HG03521 (cell line): ENCODE measurements at regions not wholly inside any gene's neighbourhood (a gene's known extent, or its start where the extent isn't known, plus 50 kb on each side); places are given as distances from the start of the nearest gene placed in this dataset.

Experiments used
- ATAC-seq: cut with Tn5 transposase; IDR thresholded peaks from one replicate; pipeline ENCODE4 v1.9.1; 2021; ENCODE audit warnings: mild to moderate bottlenecking, moderate library complexity; ENCODE audit not compliant: unreplicated experiment

DNA sequence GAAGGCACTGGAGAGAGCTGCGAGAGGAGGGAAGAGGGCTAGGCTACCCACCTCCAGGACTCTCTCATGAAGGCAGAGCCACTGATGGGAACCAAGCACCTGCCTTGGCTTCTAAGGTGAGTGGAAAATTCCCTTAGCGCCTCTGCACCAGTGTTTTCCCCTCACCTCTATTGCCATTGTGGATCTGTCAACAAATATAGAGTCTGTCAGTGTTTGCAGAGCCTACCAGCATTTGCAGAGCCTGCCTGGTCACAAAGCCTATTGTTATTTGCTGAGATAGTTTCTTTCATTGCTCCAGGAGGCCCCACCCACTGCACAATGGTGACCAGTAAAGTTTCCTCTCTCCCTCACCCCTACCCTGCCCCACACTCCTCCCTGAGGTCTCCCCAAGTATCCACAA, 141.9 kb downstream of the MRPL14 start:
- no peak for ATAC-seq

DNA sequence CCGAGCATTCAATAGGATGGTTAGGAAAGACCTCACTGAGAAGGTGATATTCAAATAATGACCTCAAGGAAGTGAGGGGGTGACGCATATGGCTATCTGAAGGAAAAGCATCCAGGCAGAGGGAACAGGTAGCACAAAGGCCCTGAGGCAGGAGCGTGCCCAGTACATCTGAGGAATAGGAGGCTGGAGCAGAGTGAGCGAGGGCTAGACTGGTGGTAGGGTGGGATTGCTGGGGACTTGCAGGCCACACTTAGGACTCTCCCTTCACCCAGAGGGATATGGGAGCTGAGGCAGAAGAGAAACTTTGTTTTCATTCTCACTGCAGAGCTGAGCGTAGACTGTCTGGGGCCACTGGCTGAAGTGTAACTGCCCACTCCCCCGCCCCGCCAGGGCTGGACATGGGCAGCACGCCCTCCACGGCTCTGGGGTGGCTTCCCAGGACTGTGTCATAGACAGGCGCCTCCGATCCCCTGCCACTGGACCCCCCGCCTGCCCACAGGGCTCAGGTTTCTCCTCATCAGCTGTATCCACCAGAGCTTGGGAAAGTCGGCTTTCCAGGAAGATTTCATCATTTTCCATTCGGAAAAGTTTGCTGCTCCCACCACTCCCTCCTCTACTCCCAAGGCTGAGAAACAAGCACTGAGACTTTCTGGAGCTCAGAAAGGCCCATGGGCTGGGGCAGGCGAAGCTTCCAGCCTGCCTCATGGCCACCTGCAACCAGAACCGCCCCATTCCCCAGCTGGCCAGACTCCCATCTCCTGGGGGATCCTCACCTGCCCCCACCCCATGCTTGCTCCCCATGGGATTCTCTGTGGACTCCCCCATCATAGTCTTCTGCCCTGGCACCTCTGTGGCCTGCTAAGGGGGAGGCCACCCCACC, 142.6 kb downstream of the MRPL14 start:
- ATAC-seq: no peak

- ATAC-seq: no peak
These were observed 143.6 kb downstream of the MRPL14 start for GRCh38 chr6:43983632-43984031.

- no peak for ATAC-seq
These were observed 144.1 kb downstream of the MRPL14 start for GRCh38 chr6:43983191-43983590.

DNA sequence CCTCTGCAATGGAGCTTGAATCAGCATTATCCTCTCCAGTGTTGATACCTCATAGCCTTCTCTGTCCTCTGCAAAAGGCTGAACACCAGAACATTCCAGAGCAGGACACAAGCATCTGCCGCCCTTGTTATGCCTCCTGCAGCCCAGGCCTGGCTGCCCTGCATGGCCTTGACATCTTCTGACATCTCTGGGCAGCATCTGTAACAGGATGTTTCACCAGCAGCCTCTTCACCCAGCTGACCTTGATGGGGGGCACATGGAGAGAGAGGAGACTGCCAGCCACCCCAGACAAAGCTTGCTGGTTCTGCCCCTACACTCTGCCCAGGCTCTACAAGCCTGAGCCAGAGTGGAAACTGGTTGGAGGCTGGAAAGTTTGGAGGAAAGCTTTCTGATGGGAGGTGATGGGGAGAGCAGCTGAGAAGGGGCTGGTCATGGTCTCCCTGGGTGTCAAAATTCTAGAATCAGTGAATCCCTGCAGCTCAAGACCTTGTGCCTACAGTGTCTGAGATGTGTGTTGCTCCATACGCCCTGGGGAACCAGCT, 145.1 kb downstream of the MRPL14 start:
- ATAC-seq: no peak

DNA sequence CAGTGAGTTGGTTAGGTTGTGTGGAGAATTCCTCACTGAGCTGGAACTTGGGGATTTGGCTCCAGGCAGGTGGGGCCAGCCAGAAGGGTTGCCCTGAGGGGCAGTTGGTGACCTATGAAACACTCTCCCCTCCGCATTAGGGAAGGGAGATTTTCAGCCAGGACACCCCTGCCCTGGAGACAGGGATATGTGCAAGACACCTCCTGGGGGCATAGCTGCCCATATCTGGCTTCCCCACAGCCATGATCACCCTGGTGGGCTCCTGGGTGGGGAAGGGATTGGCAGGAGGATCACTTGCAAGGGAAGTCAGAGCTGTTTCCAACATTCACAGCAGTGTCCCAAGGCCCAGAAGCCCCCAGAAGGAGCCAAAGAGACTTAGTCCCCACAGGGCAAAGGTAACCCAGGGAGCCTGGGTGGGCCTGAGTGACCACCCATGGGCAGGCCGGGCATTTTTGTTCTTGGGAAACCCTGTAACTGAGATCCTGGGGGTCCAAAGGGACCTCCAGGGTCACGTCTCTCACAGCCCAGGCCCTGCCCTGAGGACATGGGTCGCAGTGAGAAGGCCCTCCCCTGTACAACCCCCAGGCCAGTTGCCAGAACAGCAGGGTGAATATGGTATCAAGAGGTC, 145.8 kb downstream of the MRPL14 start:
- ATAC-seq: no peak

DNA sequence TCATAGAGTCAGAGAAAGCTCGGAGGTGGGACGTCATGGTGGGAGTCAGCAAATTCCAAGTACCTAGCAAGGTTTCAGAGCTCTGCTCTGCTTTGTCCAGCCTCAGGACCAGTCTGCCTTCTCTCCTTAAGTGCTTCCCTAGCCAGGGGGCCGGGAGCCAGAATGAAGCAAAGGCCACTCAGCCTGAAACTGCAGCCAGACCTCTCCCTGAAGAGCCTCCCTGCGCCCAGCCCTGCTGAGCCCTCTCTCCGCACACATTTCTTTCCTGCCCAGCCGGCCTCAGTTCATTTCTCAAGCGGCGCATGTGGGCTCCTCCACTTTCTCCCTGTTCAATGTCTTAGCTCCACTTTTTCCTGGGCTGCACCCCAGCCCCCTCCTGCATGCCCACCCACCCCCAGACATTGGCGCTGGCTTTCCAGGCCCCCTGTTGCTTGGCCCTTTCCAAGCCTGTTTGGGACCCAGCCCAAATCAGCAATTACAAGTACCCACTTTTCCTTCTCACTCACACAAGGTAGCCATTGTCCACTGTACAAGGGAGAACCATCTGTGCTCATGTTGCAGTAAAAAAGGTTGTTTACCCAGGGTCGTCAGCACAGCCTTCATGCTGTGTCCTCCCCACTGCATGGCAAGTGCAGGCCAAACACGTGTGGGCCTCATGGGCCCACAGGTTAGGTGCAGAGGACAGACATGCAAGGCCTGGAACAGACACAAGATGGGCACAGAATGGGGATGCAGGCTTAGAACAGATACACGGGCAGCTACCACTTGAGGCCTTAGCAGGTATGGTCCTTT, 147.1 kb downstream of the MRPL14 start:
- ATAC-seq: no peak

- no peak for ATAC-seq
These were observed 147.7 kb downstream of the MRPL14 start for GRCh38 chr6:43979525-43979924.

DNA sequence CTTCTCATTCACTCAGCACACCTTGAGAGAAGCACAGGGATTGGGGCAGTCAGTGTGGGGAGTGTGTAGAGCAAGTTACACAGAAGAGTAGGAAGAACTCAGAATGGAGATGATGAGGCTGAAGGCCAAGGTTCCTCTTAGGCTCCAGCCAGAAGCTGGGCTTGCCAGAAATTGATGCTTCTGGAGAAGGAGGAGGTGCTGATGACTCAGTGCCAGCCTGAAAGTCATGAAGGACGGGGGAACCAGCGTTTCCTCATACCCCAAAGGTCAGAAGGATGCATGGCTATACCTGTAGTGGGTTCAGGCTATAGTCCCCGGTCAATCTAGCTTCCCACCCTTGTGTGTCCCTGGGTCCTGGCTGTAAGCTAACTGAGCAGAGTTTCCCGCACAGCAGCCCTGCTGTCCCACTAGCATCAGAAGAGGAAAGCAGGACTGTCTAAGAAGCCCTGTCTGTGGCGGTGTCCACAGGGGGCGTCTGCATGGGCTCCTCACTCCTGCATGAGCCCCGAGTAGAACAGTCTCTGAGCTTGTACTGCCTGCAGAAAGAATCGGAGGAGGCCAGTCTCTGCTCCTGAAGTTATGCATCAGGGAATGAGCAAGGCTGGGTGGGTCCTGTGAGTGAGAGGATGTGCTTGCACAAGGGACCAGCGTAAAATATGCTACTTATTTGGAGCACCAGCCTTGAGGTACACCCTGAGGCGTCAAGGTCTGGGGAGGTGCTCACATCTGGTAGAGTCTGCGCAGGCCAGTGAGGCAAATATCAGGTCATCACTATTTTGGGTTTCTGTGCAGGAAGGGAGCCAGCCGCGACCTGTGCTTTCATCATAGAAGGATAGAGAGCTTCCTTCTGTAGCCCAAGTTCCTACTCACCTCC, 148.5 kb downstream of the MRPL14 start:
- no peak for ATAC-seq

- ATAC-seq: peak; percentile 71
These were observed 149.7 kb downstream of the MRPL14 start for GRCh38 chr6:43977404-43978111.

GRCh38 chr6:43976706-43977403, 150.4 kb downstream of the MRPL14 start:
- ATAC-seq: no peak

DNA sequence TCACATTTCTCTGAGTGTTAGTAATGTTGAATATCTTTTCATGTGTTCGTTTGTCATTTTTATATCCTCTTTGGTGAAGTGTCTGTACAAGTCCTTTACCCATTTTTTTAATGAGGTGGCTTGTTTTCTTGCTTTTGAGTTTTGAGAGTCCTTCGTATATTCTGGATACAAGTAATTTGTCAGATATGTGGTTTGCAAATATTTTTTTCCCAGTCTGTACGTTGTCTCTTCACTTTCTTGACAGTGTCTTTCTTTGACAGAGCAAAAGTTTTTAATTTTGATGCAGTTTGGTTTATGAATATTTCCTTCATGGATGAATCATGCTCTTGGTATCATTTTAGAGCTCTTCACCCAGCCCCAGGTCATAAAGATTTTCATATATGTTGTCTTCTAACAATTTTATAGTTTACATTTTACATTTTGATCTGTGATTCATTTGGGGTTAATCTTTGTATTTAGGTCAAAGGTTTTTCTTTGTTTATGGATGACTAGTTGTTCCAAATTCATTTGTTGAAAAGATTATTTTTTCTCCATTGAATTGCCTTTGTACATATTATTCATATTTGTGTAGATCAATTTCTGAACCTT, 152.5 kb downstream of the MRPL14 start:
- no peak for ATAC-seq

DNA sequence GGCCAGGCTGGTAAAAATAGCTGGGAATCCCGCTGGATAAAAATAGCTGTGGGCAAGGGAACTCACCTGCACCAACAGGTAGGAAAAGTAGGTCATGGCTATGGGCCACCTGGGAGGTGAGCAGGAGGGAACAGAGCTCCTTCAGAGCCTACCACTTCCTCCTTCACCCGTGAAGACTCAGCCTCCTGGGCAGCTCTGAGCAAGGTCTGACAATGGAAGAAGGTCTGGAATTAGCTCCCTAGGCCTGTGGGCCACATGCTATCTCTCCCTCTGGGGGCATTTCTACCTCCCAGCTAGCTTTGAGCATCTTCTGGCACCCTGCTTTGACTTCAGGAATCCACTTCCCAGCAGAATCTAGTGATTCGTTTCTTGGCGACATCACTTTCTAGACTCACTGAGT, 153.9 kb downstream of the MRPL14 start:
- no peak for ATAC-seq

- ATAC-seq: no peak
These were observed 154.3 kb downstream of the MRPL14 start for GRCh38 chr6:43972913-43973300.

GRCh38 chr6:43972179-43972912, 154.9 kb downstream of the MRPL14 start:
- ATAC-seq: no peak

GRCh38 chr6:43971776-43972126, 155.5 kb downstream of the MRPL14 start:
- no peak for ATAC-seq

GRCh38 chr6:43970913-43971775, 156.1 kb downstream of the MRPL14 start:
- ATAC-seq: no peak
